ENCODE measurements at regions not wholly inside any gene's neighbourhood (a gene's known extent, or its start where the extent isn't known, plus 50 kb on each side); places are given as distances from the start of the nearest gene placed in this dataset.

DNA sequence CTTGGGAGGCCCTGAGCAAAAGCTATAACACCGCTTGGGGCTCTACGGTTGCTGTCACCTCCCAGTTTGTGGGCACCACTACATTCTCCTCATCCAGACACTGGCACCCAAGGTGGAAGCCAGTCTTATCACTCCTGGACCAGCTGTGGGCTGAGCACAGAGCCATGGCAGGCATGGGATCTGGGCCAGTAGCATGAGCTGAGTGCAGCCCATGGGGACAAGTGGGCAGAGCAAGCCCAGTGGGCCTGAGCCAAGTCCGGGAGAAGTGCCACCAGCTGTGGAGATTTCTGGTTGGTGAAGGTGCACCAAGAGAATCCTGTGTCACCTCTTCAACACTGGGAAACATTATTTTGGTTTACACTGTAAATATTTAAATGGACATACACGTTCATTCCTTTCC is 1013.0 kb downstream of the TECRL start:
- Histone ChIP-seq H3K79me2 (ENCODE audit: control insufficient read depth, insufficient read depth, low read length) (no peaks in the 10 kb centered on the region), H3K4me1 (ENCODE audit: control insufficient read depth, extremely low read depth, insufficient read depth, low read length) (no peaks in the 10 kb centered on the region), H3K27ac (ENCODE audit: control insufficient read depth, insufficient read depth, low read length) (no peak overlapping the region), H3K9me1 (ENCODE audit: control insufficient read depth, extremely low read depth, insufficient read depth, low read length) (no peaks in the 10 kb centered on the region), H3K4me2 (ENCODE audit: control insufficient read depth, extremely low read depth, insufficient read depth, low read depth, low read length) (no peak overlapping the region), H3K27me3 (ENCODE audit: control insufficient read depth, extremely low read depth, insufficient read depth, low read length) (no peaks in the 10 kb centered on the region), H3K9me3 (ENCODE audit: control insufficient read depth, low read depth, low read length) (no peaks in the 10 kb centered on the region), H2AFZ (ENCODE audit: control insufficient read depth, low read length) (no peak overlapping the region), H3K36me3 (ENCODE audit: control insufficient read depth in 2 of 2, extremely low read depth in 1 of 2, insufficient read depth in 2 of 2, low read length in 2 of 2) (no peaks in the 10 kb centered on the region), H4K20me1 (ENCODE audit: control insufficient read depth, extremely low read depth, insufficient read depth, low read length) (no peaks in the 10 kb centered on the region), H3K4me3 (ENCODE audit: control insufficient read depth in 2 of 3, extremely low read depth in 1 of 3, insufficient read depth in 2 of 3, low read depth in 1 of 3, low read length in 3 of 3) (no peak overlapping the region), H3K9ac (ENCODE audit: control insufficient read depth, extremely low read depth, insufficient read depth, low read length) (no peak overlapping the region)
- no peak for FAIRE-seq
- TF ChIP-seq EZH2 (IDR thresholded peaks at IDR 0.05; ENCODE audit: low read length) = no peak
- TF ChIP-seq, protein P1, sequence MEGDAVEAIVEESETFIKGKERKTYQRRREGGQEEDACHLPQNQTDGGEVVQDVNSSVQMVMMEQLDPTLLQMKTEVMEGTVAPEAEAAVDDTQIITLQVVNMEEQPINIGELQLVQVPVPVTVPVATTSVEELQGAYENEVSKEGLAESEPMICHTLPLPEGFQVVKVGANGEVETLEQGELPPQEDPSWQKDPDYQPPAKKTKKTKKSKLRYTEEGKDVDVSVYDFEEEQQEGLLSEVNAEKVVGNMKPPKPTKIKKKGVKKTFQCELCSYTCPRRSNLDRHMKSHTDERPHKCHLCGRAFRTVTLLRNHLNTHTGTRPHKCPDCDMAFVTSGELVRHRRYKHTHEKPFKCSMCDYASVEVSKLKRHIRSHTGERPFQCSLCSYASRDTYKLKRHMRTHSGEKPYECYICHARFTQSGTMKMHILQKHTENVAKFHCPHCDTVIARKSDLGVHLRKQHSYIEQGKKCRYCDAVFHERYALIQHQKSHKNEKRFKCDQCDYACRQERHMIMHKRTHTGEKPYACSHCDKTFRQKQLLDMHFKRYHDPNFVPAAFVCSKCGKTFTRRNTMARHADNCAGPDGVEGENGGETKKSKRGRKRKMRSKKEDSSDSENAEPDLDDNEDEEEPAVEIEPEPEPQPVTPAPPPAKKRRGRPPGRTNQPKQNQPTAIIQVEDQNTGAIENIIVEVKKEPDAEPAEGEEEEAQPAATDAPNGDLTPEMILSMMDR (optimal IDR thresholded peaks at IDR 0.05 in 1 of 3, IDR thresholded peaks at IDR 0.05 in 1 of 3, conservative IDR thresholded peaks at IDR 0.05 in 1 of 3; ENCODE audit: extremely low read depth in 1 of 3, insufficient read depth in 2 of 3, low read length in 3 of 3) = no peak
- no peak for DNase-seq (ENCODE audit: low read depth, low spot score)
- dilution Hi-C loops (cut with MboI; ENCODE audit: extremely low pct_ligation_motif_present, low sequenced_read_pairs) = no loop called here

DNA sequence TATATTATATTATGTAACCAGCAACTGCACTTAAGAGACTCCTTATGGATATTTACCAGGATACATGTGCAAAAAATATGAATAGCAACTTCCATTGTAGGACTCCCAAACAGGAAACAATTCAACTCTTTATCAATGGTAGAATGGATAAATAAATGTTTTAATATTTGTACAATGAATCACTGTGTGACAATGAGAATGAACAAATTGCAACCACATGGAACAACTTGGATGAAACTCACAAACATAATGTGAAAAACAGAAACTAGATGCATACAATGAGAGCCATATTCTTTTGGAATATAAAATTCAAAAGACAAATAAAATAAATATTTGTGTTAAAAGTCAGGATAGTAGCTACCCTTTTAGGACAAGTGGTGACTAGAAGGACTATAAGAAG is 1015.7 kb downstream of the TECRL start:
- Histone ChIP-seq H2AFZ (ENCODE audit: control insufficient read depth, low read length) (no peak overlapping the region), H3K9me1 (ENCODE audit: control insufficient read depth, extremely low read depth, insufficient read depth, low read length) (no peaks in the 10 kb centered on the region), H4K20me1 (ENCODE audit: control insufficient read depth, extremely low read depth, insufficient read depth, low read length) (no peaks in the 10 kb centered on the region), H3K4me2 (ENCODE audit: control insufficient read depth, extremely low read depth, insufficient read depth, low read depth, low read length) (no peak overlapping the region), H3K9me3 (ENCODE audit: control insufficient read depth, low read depth, low read length) (no peaks in the 10 kb centered on the region), H3K79me2 (ENCODE audit: control insufficient read depth, insufficient read depth, low read length) (no peaks in the 10 kb centered on the region), H3K27me3 (ENCODE audit: control insufficient read depth, extremely low read depth, insufficient read depth, low read length) (no peaks in the 10 kb centered on the region), H3K36me3 (ENCODE audit: control insufficient read depth in 2 of 2, extremely low read depth in 1 of 2, insufficient read depth in 2 of 2, low read length in 2 of 2) (no peaks in the 10 kb centered on the region), H3K27ac (ENCODE audit: control insufficient read depth, insufficient read depth, low read length) (no peak overlapping the region), H3K4me1 (ENCODE audit: control insufficient read depth, extremely low read depth, insufficient read depth, low read length) (no peaks in the 10 kb centered on the region), H3K9ac (ENCODE audit: control insufficient read depth, extremely low read depth, insufficient read depth, low read length) (no peak overlapping the region), H3K4me3 (ENCODE audit: control insufficient read depth in 2 of 3, extremely low read depth in 1 of 3, insufficient read depth in 2 of 3, low read depth in 1 of 3, low read length in 3 of 3) (no peak overlapping the region)
- TF ChIP-seq, protein P1 (optimal IDR thresholded peaks at IDR 0.05 in 1 of 3, IDR thresholded peaks at IDR 0.05 in 1 of 3, conservative IDR thresholded peaks at IDR 0.05 in 1 of 3; ENCODE audit: extremely low read depth in 1 of 3, insufficient read depth in 2 of 3, low read length in 3 of 3) = no peak
- no peak for TF ChIP-seq EZH2 (IDR thresholded peaks at IDR 0.05; ENCODE audit: low read length)
- dilution Hi-C loops (cut with MboI; ENCODE audit: extremely low pct_ligation_motif_present, low sequenced_read_pairs) = no loop called here
- FAIRE-seq = no peak
- no peak for DNase-seq (ENCODE audit: low read depth, low spot score)

Measured in keratinocyte (primary cell).